GM23338 (cell line): ENCODE measurements at regions not wholly inside any gene's neighbourhood (a gene's known extent, or its start where the extent isn't known, plus 50 kb on each side); places are given as distances from the start of the nearest gene placed in this dataset.

Experiments used
- ETS1 ChIP-seq: IDR thresholded peaks from 2 replicates; pipeline ENCODE4 v1.6.1; 2016; ENCODE audit warnings: antibody characterized with exemption
- JUNB ChIP-seq: IDR thresholded peaks from one replicate; pipeline ENCODE4 v1.6.1; 2016; ENCODE audit warnings: antibody characterized with exemption; ENCODE audit not compliant: unreplicated experiment
- POLR2AphosphoS5 ChIP-seq: IDR thresholded peaks from 2 replicates; pipeline ENCODE4 v1.6.1; 2016; ENCODE audit warnings: antibody characterized with exemption, low read depth
- TF ChIP-seq, protein P1 (sequence below), 2 experiments: fragments of 200-600 bp in 1 of 2; sonication (generic) in 1 of 2; conservative IDR thresholded peaks; 2 replicates each; pipeline versions ENCODE4 v1.5.1 to v1.6.1; 2016 to 2017; ENCODE audit warnings: antibody characterized with exemption in 2 of 2, low read depth in 2 of 2, mild to moderate bottlenecking in 2 of 2, moderate library complexity in 1 of 2

- no peak for TF ChIP-seq POLR2AphosphoS5
- TF ChIP-seq, protein P1, sequence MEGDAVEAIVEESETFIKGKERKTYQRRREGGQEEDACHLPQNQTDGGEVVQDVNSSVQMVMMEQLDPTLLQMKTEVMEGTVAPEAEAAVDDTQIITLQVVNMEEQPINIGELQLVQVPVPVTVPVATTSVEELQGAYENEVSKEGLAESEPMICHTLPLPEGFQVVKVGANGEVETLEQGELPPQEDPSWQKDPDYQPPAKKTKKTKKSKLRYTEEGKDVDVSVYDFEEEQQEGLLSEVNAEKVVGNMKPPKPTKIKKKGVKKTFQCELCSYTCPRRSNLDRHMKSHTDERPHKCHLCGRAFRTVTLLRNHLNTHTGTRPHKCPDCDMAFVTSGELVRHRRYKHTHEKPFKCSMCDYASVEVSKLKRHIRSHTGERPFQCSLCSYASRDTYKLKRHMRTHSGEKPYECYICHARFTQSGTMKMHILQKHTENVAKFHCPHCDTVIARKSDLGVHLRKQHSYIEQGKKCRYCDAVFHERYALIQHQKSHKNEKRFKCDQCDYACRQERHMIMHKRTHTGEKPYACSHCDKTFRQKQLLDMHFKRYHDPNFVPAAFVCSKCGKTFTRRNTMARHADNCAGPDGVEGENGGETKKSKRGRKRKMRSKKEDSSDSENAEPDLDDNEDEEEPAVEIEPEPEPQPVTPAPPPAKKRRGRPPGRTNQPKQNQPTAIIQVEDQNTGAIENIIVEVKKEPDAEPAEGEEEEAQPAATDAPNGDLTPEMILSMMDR (conservative IDR thresholded peaks at IDR 0.05; ENCODE audit: low read depth in 2 of 2), result no peak
- no peak for TF ChIP-seq JUNB
- no peak for TF ChIP-seq ETS1
Observed at GRCh38 chr4:138452826-138453225, 210.7 kb upstream of the SLC7A11 start.
